HFF-Myc (cell line): ENCODE measurements at regions not wholly inside any gene's neighbourhood (a gene's known extent, or its start where the extent isn't known, plus 50 kb on each side); places are given as distances from the start of the nearest gene placed in this dataset.

Experiments used
- DNase-seq: peaks from one replicate; pipeline ENCODE4 v3.0.0-alpha.2; 2011; ENCODE audit warnings: low read depth; ENCODE audit errors: extremely low read depth
- H3K4me3 ChIP-seq: replicated peaks from 2 replicates; pipeline ENCODE4 v1.5.1; 2011; ENCODE audit warnings: low read depth, mild to moderate bottlenecking, control low read depth, low read length
- TF ChIP-seq, protein P1 (sequence below): IDR thresholded peaks from 2 replicates; pipeline ENCODE4 v1.5.1; 2012; ENCODE audit warnings: mild to moderate bottlenecking, low read depth, low read length, control low read depth; ENCODE audit errors: missing control alignments

DNA sequence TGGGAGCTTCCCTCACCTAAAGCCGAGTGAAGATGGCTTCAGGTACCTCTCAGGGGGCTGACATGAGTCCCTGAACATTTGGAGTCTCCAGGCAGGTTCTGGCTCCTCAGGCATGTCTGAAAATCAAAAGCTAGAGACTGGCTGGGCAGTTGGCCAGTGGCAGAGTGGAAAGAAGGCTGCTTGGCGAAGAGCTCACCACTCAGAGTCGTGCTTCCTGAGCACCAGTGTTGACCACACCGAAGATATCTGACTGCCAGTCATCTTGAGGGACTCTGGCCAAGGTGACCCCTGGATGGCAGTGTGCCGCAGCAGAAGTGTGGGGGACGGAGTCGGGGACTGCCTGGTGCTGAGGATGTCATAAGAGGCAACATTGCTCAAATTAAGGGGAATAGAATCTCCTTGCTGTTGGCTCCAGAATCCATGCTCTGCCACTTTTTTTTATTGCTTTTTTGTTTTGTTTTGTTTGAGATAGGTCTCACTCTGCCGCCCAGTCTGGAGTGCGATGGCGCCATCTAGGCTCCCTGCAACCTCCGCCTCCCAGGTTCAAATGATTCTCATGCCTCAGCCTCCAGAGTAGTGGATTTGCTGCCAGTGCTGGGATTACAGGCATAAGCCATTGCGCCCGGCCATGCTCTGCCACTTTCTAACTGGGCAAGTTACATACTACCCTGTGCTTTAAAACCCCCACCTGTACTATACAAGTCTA lies 172.5 kb upstream of the GATB start:
- no peak overlapping the region for H3K4me3 ChIP-seq
- DNase-seq = no peak
- TF ChIP-seq, protein P1, sequence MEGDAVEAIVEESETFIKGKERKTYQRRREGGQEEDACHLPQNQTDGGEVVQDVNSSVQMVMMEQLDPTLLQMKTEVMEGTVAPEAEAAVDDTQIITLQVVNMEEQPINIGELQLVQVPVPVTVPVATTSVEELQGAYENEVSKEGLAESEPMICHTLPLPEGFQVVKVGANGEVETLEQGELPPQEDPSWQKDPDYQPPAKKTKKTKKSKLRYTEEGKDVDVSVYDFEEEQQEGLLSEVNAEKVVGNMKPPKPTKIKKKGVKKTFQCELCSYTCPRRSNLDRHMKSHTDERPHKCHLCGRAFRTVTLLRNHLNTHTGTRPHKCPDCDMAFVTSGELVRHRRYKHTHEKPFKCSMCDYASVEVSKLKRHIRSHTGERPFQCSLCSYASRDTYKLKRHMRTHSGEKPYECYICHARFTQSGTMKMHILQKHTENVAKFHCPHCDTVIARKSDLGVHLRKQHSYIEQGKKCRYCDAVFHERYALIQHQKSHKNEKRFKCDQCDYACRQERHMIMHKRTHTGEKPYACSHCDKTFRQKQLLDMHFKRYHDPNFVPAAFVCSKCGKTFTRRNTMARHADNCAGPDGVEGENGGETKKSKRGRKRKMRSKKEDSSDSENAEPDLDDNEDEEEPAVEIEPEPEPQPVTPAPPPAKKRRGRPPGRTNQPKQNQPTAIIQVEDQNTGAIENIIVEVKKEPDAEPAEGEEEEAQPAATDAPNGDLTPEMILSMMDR = no peak

DNA sequence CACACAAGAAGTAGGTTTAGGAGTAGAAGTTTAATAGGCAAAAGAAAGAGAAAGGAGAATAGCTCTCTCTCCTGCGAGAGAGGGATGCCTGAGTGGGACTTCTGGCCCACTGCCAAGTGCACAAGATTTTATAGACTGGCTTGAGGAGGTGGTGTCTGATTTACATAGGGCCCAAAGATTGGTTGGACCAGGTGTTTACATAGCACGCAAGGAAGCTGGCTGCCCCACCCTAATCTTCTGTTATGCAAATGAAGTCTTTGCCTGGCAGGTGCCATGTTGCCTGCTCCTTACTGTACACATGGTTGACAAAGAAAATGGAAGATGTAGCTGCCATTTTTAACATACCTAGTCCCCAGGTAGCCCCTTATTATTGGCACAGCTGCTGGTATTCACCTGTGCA lies 170.8 kb upstream of the GATB start:
- no peak overlapping the region for H3K4me3 ChIP-seq
- DNase-seq = no peak
- TF ChIP-seq, protein P1 = no peak

DNA sequence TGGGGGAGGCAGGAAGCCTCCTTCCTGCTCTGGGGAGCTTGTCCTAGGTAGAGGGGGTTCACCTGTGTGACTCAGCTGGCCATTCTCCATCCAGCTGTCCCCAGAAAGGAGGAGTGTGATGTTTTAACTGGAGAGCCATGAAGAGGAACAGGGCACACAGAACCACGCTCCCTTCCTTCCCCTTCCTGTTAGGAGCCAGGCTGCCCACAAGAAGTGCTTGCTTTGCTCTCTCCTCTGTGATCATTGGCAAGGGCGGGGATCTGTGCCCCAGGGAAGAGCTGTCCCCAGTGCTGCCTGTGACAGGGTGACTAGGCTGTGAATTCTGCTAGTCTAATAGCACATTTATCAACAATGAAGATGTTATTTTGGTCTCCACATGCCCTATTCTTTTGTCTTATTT lies 169.6 kb upstream of the GATB start:
- no peak overlapping the region for H3K4me3 ChIP-seq
- TF ChIP-seq, protein P1 = no peak
- DNase-seq = no peak

DNA sequence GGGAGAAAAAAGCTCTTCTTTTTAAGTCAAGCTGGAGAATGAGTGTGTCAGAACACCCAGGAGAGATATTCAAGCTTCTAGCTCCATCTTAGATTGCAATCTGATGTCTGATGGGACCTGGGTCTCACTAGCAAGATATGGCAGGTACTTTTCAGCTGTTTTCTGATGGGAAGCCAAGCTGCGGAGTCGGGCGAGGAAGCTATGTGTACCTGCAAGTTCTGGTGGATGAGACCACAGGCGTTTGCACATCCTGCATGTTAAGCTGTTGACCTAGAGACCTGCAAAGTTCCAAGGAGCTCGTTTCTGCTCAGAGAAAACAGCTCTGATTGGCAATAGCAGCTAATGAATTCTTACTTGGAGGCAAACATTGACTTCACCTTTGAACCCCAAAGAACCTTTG lies 167.3 kb upstream of the GATB start:
- DNase-seq = no peak
- no peak overlapping the region for H3K4me3 ChIP-seq
- TF ChIP-seq, protein P1 = no peak

DNA sequence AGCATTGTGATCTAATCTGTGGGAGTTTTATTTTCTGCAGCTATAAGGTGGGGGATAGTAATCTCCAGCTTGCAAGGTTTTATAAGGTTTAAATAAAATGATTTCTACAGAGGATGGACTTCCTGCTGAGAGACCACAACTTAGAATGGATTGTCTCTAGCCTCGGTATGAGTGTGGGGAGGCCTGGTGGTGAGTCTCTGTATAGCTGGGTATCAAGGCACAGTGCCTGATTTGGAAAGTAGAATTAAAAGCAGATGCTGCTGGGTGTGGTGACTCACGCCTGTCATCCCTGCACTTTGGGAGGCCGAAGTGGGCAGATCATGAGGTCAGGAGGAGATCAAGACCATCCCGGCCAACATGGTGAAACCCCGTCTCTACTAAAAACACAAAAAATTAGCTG lies 162.0 kb upstream of the GATB start:
- no peak overlapping the region for H3K4me3 ChIP-seq
- peak; percentile 48 for DNase-seq
- TF ChIP-seq, protein P1 = no peak

DNA sequence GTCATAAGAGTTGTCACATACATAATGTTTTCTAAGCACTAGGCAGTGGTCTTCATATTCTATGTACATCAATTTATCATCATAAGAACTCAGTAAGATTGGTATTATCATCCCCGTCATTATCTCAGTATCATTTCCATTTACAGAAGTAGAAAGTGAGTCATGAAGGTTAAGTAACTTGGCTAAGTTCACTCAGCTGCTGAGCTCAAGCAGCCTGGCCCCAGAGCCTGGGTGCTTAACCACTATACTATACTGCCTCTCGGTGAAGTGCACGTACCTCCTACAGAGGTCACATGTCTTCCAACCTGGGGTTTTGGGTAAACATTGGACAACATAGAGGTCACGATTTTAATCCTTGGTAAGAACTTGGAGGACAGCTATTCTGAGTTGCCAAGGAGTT lies 161.5 kb upstream of the GATB start:
- TF ChIP-seq, protein P1 = no peak
- no peak overlapping the region for H3K4me3 ChIP-seq
- DNase-seq = no peak

DNA sequence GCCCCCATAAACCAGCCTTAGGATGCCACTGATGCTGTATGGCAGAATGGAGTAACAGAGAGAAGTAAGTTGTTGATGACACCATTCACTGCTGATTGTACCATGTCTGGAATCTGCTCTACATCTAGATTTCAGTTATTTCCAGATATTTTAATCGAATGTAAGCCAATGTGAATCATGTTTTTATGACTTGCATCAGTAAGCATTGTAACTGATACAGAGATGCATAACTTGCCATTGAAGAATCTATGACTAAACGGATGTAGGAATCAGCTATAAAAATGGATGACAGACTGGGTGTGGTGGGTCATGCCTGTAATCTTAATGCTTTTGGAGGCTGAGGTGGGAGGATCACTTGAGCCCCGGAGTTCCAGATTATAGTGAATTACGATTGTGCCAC lies 161.0 kb upstream of the GATB start:
- TF ChIP-seq, protein P1 = no peak
- peak; percentile 4 for DNase-seq
- H3K4me3 ChIP-seq = no peak overlapping the region
